GM18526 (cell line): ENCODE measurements at regions not wholly inside any gene's neighbourhood (a gene's known extent, or its start where the extent isn't known, plus 50 kb on each side); places are given as distances from the start of the nearest gene placed in this dataset.

ENCODE experiments used
- POLR2A ChIP-seq: IDR thresholded peaks from 3 replicates; pipeline ENCODE4 v1.6.1; 2011; ENCODE audit not compliant: insufficient read length; ENCODE audit errors: extremely low read depth

- TF ChIP-seq POLR2A: no peak
Observed at GRCh38 chr17:71342737-71343136, 778.1 kb upstream of the SOX9 start.

GRCh38 chr17:71349908-71350600, 770.8 kb upstream of the SOX9 start:
- no peak for TF ChIP-seq POLR2A

GRCh38 chr17:71360301-71360700, 760.5 kb upstream of the SOX9 start:
- no peak for TF ChIP-seq POLR2A

GRCh38 chr17:71361656-71362450, 759.0 kb upstream of the SOX9 start:
- TF ChIP-seq POLR2A: no peak

GRCh38 chr17:71363661-71364060, 757.2 kb upstream of the SOX9 start:
- no peak for TF ChIP-seq POLR2A

GRCh38 chr17:71371809-71372208, 749.0 kb upstream of the SOX9 start:
- no peak for TF ChIP-seq POLR2A

GRCh38 chr17:71375948-71376347, 744.9 kb upstream of the SOX9 start:
- TF ChIP-seq POLR2A: no peak

GRCh38 chr17:71376933-71377332, 743.9 kb upstream of the SOX9 start:
- TF ChIP-seq POLR2A: no peak

GRCh38 chr17:71378036-71378435, 742.8 kb upstream of the SOX9 start:
- TF ChIP-seq POLR2A: no peak

GRCh38 chr17:71378741-71379140, 742.1 kb upstream of the SOX9 start:
- TF ChIP-seq POLR2A: no peak

GRCh38 chr17:71379512-71379911, 741.3 kb upstream of the SOX9 start:
- TF ChIP-seq POLR2A: no peak

- TF ChIP-seq POLR2A: no peak
Observed at GRCh38 chr17:71380535-71380934, 740.3 kb upstream of the SOX9 start.

- TF ChIP-seq POLR2A: no peak
Observed at GRCh38 chr17:71380936-71381335, 739.9 kb upstream of the SOX9 start.

- TF ChIP-seq POLR2A: no peak
Observed at GRCh38 chr17:71383091-71383490, 737.7 kb upstream of the SOX9 start.

GRCh38 chr17:71387456-71387855, 733.4 kb upstream of the SOX9 start:
- no peak for TF ChIP-seq POLR2A

GRCh38 chr17:71392715-71393567, 727.9 kb upstream of the SOX9 start:
- TF ChIP-seq POLR2A: no peak

GRCh38 chr17:71395901-71396300, 724.9 kb upstream of the SOX9 start:
- no peak for TF ChIP-seq POLR2A
